K562 (cell line): ENCODE measurements at regions not wholly inside any gene's neighbourhood (a gene's known extent, or its start where the extent isn't known, plus 50 kb on each side); places are given as distances from the start of the nearest gene placed in this dataset.

Experiments
- MYNN ChIP-seq, 2 experiments: sonication (generic); formaldehyde crosslinking in 1 of 2; IDR thresholded peaks; 2 replicates each; pipeline versions ENCODE4 v1.5.0 to v1.6.1; 2016 to 2020; ENCODE audit warnings: antibody characterized with exemption in 1 of 2, missing genetic modification reagents in 1 of 2
- NFE2L1 ChIP-seq: fragments of 450-650 bp; IDR thresholded peaks from 2 replicates; pipeline ENCODE4 v1.6.1; 2016; ENCODE audit warnings: missing genetic modification characterization, low read depth, mild to moderate bottlenecking, missing compliant biosample characterization, moderate library complexity, borderline replicate concordance
- RUNX1 ChIP-seq: sonication (generic); IDR thresholded peaks from 2 replicates; pipeline ENCODE4 v1.6.1; 2016; ENCODE audit warnings: antibody characterized with exemption, low read depth
- SMARCC2 ChIP-seq: fragments of 450-650 bp; IDR thresholded peaks from 2 replicates; pipeline ENCODE4 v1.6.1; 2017; ENCODE audit warnings: antibody characterized with exemption, moderate library complexity, mild to moderate bottlenecking, low read depth
- SOX6 ChIP-seq: fragments of 450-650 bp; IDR thresholded peaks from 2 replicates; pipeline ENCODE4 v1.6.1; 2014; ENCODE audit warnings: mild to moderate bottlenecking
- TF ChIP-seq, protein P1 (sequence below), 2 experiments: fragments of 450-650 bp; formaldehyde crosslinking in 1 of 2; IDR thresholded peaks; 2 replicates each; pipeline versions ENCODE4 v1.4.0 to v1.6.1; 2014 to 2020; ENCODE audit warnings: mild to moderate bottlenecking in 2 of 2, borderline replicate concordance in 1 of 2, low read depth in 1 of 2

DNA sequence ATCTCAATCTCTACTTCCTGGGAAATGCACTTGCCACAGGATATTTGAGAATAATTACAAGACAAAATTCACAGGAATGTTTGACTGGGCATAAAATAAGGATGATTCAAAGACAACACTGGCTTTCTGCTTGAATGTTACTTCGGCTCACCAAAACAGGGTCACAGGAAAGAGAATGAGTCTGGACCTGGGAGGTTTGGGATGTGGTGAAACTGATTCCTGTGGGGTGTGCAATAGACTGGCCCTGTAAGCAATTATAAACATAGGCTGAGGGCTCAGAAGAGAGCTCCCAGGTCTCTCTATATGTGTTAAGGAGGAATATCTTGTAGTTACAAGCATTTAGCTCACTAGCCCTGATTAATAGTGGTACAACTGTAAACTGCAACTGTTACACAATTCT is 613.9 kb upstream of the CELF2 start (continued):
- TF ChIP-seq, protein P1, sequence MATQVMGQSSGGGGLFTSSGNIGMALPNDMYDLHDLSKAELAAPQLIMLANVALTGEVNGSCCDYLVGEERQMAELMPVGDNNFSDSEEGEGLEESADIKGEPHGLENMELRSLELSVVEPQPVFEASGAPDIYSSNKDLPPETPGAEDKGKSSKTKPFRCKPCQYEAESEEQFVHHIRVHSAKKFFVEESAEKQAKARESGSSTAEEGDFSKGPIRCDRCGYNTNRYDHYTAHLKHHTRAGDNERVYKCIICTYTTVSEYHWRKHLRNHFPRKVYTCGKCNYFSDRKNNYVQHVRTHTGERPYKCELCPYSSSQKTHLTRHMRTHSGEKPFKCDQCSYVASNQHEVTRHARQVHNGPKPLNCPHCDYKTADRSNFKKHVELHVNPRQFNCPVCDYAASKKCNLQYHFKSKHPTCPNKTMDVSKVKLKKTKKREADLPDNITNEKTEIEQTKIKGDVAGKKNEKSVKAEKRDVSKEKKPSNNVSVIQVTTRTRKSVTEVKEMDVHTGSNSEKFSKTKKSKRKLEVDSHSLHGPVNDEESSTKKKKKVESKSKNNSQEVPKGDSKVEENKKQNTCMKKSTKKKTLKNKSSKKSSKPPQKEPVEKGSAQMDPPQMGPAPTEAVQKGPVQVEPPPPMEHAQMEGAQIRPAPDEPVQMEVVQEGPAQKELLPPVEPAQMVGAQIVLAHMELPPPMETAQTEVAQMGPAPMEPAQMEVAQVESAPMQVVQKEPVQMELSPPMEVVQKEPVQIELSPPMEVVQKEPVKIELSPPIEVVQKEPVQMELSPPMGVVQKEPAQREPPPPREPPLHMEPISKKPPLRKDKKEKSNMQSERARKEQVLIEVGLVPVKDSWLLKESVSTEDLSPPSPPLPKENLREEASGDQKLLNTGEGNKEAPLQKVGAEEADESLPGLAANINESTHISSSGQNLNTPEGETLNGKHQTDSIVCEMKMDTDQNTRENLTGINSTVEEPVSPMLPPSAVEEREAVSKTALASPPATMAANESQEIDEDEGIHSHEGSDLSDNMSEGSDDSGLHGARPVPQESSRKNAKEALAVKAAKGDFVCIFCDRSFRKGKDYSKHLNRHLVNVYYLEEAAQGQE (IDR thresholded peaks at IDR 0.05; ENCODE audit: borderline replicate concordance), result no peak
- TF ChIP-seq, protein P1 (CRISPR knock-in tag; IDR thresholded peaks at IDR 0.05; ENCODE audit: low read depth), result no peak
- TF ChIP-seq MYNN (IDR thresholded peaks at IDR 0.05) (no peak), MYNN (CRISPR knock-in tag; IDR thresholded peaks at IDR 0.05) (no peak), RUNX1 (no peak), SMARCC2 (no peak), SOX6 (no peak), NFE2L1 (tag) (no peak)
- TF ChIP-seq, all 486 proteins: peak for 0
